Panc1 (cell line): ENCODE measurements at regions not wholly inside any gene's neighbourhood (a gene's known extent, or its start where the extent isn't known, plus 50 kb on each side); places are given as distances from the start of the nearest gene placed in this dataset.

Source experiments
- ATAC-seq: fragments of 200-7000 bp; cut with Tn5 transposase; 2 replicates; pipeline ENCODE4 v1.9.1; 2020; ENCODE audit warnings: mild to moderate bottlenecking, moderate library complexity
- BruUV-seq: library from RNA; stranded (reverse); fragments of 400-500 nt; replicated peaks from 2 replicates; lab custom pipeline; 2021; lab: Mats Ljungman, UMichigan
- CTCF ChIA-PET: fragments of 300-600 bp; sonication (Branson Sonifier 250); formaldehyde crosslinking; loops from one replicate; lab custom pipeline; 2022; ENCODE audit warnings: antibody characterized with exemption; lab: Charles Lee
- POLR2A ChIA-PET: fragments of 300-600 bp; sonication (Branson Sonifier 250); formaldehyde crosslinking; loops from one replicate; lab custom pipeline; 2022; ENCODE audit warnings: antibody characterized with exemption; lab: Charles Lee
- DNase-seq: peaks from one replicate; pipeline ENCODE4 v3.0.0-alpha.2; 2010; ENCODE audit warnings: low read depth, low spot score
- H3K27ac ChIP-seq: 2 replicates; pipeline ENCODE4 v1.5.1; 2011; ENCODE audit warnings: mild to moderate bottlenecking, low read length, inconsistent platforms
- H3K27me3 ChIP-seq: fragments of 200-500 bp; sonication (Bioruptor generic); 2 replicates; pipeline ENCODE4 v1.6.0; 2014; ENCODE audit warnings: low read length, inconsistent platforms; ENCODE audit not compliant: control insufficient read depth, insufficient read depth
- H3K36me3 ChIP-seq: fragments of 200-500 bp; sonication (Bioruptor generic); 2 replicates; pipeline ENCODE4 v1.5.1; 2014; ENCODE audit warnings: inconsistent platforms, mild to moderate bottlenecking, low read length, moderate library complexity; ENCODE audit not compliant: control insufficient read depth, insufficient read depth
- H3K4me1 ChIP-seq: 2 replicates; pipeline ENCODE4 v1.5.1; 2011; ENCODE audit warnings: inconsistent platforms, mild to moderate bottlenecking, low read length, moderate library complexity; ENCODE audit not compliant: control insufficient read depth, insufficient read depth
- H3K4me3 ChIP-seq, 2 experiments: 2 replicates each; pipeline ENCODE4 v1.5.1; 2011 to 2012; ENCODE audit warnings: low read depth in 2 of 2, low read length in 2 of 2, mild to moderate bottlenecking in 2 of 2, inconsistent platforms in 1 of 2, moderate library complexity in 1 of 2
- H3K9me3 ChIP-seq: fragments of 200-500 bp; sonication (Bioruptor generic); 2 replicates; pipeline ENCODE4 v1.5.1; 2014; ENCODE audit warnings: low read depth, mild to moderate bottlenecking, inconsistent platforms, low read length, moderate library complexity; ENCODE audit not compliant: control insufficient read depth, insufficient read depth
- POLR2AphosphoS5 ChIP-seq: IDR thresholded peaks from 2 replicates; pipeline ENCODE4 v1.6.1; 2012; ENCODE audit warnings: mild to moderate bottlenecking, low read depth, low read length, moderate library complexity
- SIN3A ChIP-seq: IDR thresholded peaks from 2 replicates; pipeline ENCODE4 v1.6.1; 2012; ENCODE audit warnings: low read depth, mild to moderate bottlenecking, low read length, moderate library complexity, borderline replicate concordance; ENCODE audit not compliant: insufficient read depth
- TCF7L2 ChIP-seq: IDR thresholded peaks from 2 replicates; pipeline ENCODE4 v1.6.1; 2011; ENCODE audit warnings: mild to moderate bottlenecking, low read depth, low read length, inconsistent platforms
- in situ Hi-C: cut with HindIII; loops from 2 replicates; pipeline ENCODE4 v1.10.0; 2016; ENCODE audit warnings: low sequenced_read_pairs, low pct_unique_long_range_greater_than_20kb
- intact Hi-C: fragments of 100-400 bp; cut with micrococcal nuclease; formaldehyde crosslinking; loops from one replicate; pipeline ENCODE4 v1.10.0; 2022; ENCODE audit not compliant: unreplicated experiment
- TF ChIP-seq, protein P1 (sequence below): fragments of 450-650 bp; IDR thresholded peaks from 2 replicates; pipeline ENCODE4 v1.5.1; 2017; ENCODE audit warnings: mild to moderate bottlenecking
- TF ChIP-seq, protein P2 (sequence below), 2 experiments: IDR thresholded peaks; 2 replicates each; pipeline ENCODE4 v1.6.1; 2011 to 2012; ENCODE audit warnings: low read depth in 2 of 2, control low read depth in 1 of 2, low read length in 1 of 2, mild to moderate bottlenecking in 1 of 2, moderate library complexity in 1 of 2; ENCODE audit not compliant: insufficient read depth in 1 of 2

DNA sequence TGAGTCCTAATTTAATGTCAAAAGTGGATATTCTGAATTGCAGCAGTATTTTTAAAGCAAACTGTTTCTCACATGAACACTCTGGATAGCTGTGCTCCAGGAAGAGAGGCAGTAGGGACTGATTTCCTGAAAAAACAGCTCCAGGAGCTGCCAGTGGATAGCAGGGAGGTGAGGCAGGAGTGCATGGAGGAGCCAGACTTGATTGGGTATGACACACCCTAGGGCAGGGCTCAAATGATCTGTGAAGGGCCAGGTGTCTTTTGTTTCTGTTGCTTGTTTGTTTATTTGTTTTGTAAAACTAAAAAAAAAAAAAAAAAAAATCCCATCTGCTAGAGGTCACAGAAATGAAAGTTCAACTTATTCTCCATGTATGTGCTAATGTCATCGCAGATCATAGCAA, 83.4 kb downstream of the ADRB2 start:
- Histone ChIP-seq H3K9me3 (no peaks in the 10 kb centered on the region), H3K27ac (no peak overlapping the region), H3K4me3 (no peak overlapping the region), H3K27me3 (no peaks in the 10 kb centered on the region), H3K4me1 (peaks cover 8% of the 10 kb centered on the region), H3K36me3 (no peaks in the 10 kb centered on the region)
- TF ChIP-seq SIN3A = no peak
- no peak for TF ChIP-seq POLR2AphosphoS5
- TF ChIP-seq, protein P1, sequence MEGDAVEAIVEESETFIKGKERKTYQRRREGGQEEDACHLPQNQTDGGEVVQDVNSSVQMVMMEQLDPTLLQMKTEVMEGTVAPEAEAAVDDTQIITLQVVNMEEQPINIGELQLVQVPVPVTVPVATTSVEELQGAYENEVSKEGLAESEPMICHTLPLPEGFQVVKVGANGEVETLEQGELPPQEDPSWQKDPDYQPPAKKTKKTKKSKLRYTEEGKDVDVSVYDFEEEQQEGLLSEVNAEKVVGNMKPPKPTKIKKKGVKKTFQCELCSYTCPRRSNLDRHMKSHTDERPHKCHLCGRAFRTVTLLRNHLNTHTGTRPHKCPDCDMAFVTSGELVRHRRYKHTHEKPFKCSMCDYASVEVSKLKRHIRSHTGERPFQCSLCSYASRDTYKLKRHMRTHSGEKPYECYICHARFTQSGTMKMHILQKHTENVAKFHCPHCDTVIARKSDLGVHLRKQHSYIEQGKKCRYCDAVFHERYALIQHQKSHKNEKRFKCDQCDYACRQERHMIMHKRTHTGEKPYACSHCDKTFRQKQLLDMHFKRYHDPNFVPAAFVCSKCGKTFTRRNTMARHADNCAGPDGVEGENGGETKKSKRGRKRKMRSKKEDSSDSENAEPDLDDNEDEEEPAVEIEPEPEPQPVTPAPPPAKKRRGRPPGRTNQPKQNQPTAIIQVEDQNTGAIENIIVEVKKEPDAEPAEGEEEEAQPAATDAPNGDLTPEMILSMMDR = no peak
- TF ChIP-seq, protein P2, sequence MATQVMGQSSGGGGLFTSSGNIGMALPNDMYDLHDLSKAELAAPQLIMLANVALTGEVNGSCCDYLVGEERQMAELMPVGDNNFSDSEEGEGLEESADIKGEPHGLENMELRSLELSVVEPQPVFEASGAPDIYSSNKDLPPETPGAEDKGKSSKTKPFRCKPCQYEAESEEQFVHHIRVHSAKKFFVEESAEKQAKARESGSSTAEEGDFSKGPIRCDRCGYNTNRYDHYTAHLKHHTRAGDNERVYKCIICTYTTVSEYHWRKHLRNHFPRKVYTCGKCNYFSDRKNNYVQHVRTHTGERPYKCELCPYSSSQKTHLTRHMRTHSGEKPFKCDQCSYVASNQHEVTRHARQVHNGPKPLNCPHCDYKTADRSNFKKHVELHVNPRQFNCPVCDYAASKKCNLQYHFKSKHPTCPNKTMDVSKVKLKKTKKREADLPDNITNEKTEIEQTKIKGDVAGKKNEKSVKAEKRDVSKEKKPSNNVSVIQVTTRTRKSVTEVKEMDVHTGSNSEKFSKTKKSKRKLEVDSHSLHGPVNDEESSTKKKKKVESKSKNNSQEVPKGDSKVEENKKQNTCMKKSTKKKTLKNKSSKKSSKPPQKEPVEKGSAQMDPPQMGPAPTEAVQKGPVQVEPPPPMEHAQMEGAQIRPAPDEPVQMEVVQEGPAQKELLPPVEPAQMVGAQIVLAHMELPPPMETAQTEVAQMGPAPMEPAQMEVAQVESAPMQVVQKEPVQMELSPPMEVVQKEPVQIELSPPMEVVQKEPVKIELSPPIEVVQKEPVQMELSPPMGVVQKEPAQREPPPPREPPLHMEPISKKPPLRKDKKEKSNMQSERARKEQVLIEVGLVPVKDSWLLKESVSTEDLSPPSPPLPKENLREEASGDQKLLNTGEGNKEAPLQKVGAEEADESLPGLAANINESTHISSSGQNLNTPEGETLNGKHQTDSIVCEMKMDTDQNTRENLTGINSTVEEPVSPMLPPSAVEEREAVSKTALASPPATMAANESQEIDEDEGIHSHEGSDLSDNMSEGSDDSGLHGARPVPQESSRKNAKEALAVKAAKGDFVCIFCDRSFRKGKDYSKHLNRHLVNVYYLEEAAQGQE (IDR thresholded peaks at IDR 0.05; ENCODE audit: insufficient read depth in 1 of 2, low read depth in 2 of 2, low read length in 1 of 2) = no peak
- no peak for TF ChIP-seq TCF7L2
- intact Hi-C loops (loop anchor here (10.0 kb wide), 2 partner anchors 125 to 205 kb away; no protein-coding TSS in a partner anchor), in situ Hi-C loops (no loop called here)
- DNase-seq = no peak
- CTCF ChIA-PET = no interaction called here
- POLR2A ChIA-PET = no interaction called here
- no TSS peak for BruUV-seq
- ATAC-seq = no peak

DNA sequence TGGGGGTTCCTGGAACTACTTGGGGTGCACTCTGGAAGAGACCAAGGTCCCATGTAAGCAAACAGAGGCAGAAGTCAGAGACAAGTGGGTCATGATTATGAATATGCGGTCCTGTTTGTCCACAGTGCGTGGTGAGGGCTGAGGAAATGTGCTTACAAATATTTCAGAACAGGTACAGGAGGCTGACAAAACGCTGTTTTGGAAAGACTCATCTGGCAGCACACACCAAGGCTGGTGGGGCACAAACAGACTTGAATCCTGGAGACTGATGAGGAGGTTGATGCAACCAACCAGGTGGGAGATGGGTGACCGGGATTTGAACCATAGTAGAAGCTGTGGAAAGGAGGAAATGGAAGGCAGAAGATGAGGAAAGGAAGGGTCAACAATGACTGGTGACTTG, 83.8 kb downstream of the ADRB2 start:
- POLR2A ChIA-PET = no interaction called here
- Histone ChIP-seq H3K27ac (no peak overlapping the region), H3K4me1 (peaks cover 8% of the 10 kb centered on the region), H3K4me3 (no peak overlapping the region), H3K27me3 (no peaks in the 10 kb centered on the region), H3K9me3 (no peaks in the 10 kb centered on the region), H3K36me3 (no peaks in the 10 kb centered on the region)
- ATAC-seq (no peak), DNase-seq (no peak)
- no TSS peak for BruUV-seq
- TF ChIP-seq, protein P1 = no peak
- TF ChIP-seq TCF7L2 (no peak), SIN3A (no peak), POLR2AphosphoS5 (no peak)
- TF ChIP-seq, protein P2 (IDR thresholded peaks at IDR 0.05; ENCODE audit: insufficient read depth in 1 of 2, low read depth in 2 of 2, low read length in 1 of 2) = no peak
- in situ Hi-C loops = no loop called here
- CTCF ChIA-PET = no interaction called here
- intact Hi-C loops = loop anchor here (10.0 kb wide), 2 partner anchors 125 to 205 kb away; no protein-coding TSS in a partner anchor
